SU-DHL-6 (cell line): ENCODE measurements at regions not wholly inside any gene's neighbourhood (a gene's known extent, or its start where the extent isn't known, plus 50 kb on each side); places are given as distances from the start of the nearest gene placed in this dataset.

Experiments used
- CTCF ChIP-seq: fragments of 200-600 bp; sonication (generic); IDR thresholded peaks from one replicate; pipeline ENCODE4 v1.5.1; 2017; ENCODE audit warnings: antibody characterized with exemption, mild to moderate bottlenecking, low read length, moderate library complexity; ENCODE audit not compliant: insufficient read depth, poor library complexity, severe bottlenecking
- EZH2phosphoT487 ChIP-seq: fragments of 200-600 bp; sonication (generic), shearing (Covaris generic); conservative IDR thresholded peaks from 2 replicates; pipeline ENCODE4 v1.6.1; 2018; ENCODE audit warnings: mild to moderate bottlenecking, antibody characterized with exemption, low read length, moderate library complexity, mixed read lengths

GRCh38 chr5:13215370-13215769, 729.1 kb downstream of the DNAH5 start:
- TF ChIP-seq CTCF (no peak), EZH2phosphoT487 (no peak)
